Mammary epithelial cell (primary cell): ENCODE measurements at regions not wholly inside any gene's neighbourhood (a gene's known extent, or its start where the extent isn't known, plus 50 kb on each side); places are given as distances from the start of the nearest gene placed in this dataset.

Experiments
- CTCF ChIP-seq, 2 donors: IDR thresholded peaks in 1 of 2; conservative IDR thresholded peaks in 1 of 2; 2 replicates each; pipeline ENCODE4 v1.5.1; 2011 to 2012; ENCODE audit warnings: inconsistent platforms in 2 of 2, low read length in 2 of 2, mild to moderate bottlenecking in 2 of 2, control low read depth in 1 of 2, low read depth in 1 of 2; ENCODE audit not compliant: insufficient read depth in 1 of 2; ENCODE audit errors: extremely low read depth in 1 of 2
- EZH2 ChIP-seq: IDR thresholded peaks from 2 replicates; pipeline ENCODE4 v1.6.1; 2012; ENCODE audit warnings: low read length, inconsistent platforms, borderline replicate concordance

- no peak for TF ChIP-seq CTCF (conservative IDR thresholded peaks at IDR 0.05 in 1 of 2, IDR thresholded peaks at IDR 0.05 in 1 of 2; ENCODE audit: extremely low read depth in 1 of 2, insufficient read depth in 1 of 2, low read depth in 1 of 2, low read length in 2 of 2)
- no peak for TF ChIP-seq EZH2
Observed at GRCh38 chr4:55018978-55019377, 106.4 kb downstream of the KDR start.
